ENCODE measurements at regions not wholly inside any gene's neighbourhood (a gene's known extent, or its start where the extent isn't known, plus 50 kb on each side); places are given as distances from the start of the nearest gene placed in this dataset.

GRCh38 chr10:107856047-107856315 is 691.5 kb upstream of the SORCS1 start:
- no peak for TF ChIP-seq CTCF (IDR thresholded peaks at IDR 0.05; ENCODE audit: insufficient read depth, low read length, poor library complexity, severe bottlenecking)
- TF ChIP-seq EZH2phosphoT487 (conservative IDR thresholded peaks at IDR 0.05; ENCODE audit: low read length) = no peak
